ENCODE measurements at regions not wholly inside any gene's neighbourhood (a gene's known extent, or its start where the extent isn't known, plus 50 kb on each side); places are given as distances from the start of the nearest gene placed in this dataset.

DNA sequence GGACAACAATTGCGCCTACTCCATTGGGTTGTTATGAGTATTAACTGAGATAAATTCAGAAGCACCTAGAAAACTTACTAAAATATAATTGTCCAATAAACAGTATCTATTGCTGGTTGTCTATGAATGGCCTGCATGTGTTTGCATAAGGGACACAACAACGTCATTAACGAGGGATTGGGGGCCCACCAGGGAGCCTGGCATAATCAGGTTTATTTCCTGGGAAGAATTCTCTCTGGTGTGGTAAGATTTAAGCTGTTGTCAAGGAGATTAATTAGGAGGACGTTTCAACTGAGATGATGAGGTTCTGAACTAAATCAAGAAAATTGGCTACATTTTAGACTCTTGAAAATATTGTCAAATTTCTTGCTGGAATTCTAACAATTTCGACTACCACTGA lies 176.1 kb upstream of the CDIN1 start:
- TF ChIP-seq, protein P1, sequence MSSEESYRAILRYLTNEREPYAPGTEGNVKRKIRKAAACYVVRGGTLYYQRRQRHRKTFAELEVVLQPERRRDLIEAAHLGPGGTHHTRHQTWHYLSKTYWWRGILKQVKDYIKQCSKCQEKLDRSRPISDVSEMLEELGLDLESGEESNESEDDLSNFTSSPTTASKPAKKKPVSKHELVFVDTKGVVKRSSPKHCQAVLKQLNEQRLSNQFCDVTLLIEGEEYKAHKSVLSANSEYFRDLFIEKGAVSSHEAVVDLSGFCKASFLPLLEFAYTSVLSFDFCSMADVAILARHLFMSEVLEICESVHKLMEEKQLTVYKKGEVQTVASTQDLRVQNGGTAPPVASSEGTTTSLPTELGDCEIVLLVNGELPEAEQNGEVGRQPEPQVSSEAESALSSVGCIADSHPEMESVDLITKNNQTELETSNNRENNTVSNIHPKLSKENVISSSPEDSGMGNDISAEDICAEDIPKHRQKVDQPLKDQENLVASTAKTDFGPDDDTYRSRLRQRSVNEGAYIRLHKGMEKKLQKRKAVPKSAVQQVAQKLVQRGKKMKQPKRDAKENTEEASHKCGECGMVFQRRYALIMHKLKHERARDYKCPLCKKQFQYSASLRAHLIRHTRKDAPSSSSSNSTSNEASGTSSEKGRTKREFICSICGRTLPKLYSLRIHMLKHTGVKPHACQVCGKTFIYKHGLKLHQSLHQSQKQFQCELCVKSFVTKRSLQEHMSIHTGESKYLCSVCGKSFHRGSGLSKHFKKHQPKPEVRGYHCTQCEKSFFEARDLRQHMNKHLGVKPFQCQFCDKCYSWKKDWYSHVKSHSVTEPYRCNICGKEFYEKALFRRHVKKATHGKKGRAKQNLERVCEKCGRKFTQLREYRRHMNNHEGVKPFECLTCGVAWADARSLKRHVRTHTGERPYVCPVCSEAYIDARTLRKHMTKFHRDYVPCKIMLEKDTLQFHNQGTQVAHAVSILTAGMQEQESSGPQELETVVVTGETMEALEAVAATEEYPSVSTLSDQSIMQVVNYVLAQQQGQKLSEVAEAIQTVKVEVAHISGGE (tag by site-specific recombination; conservative IDR thresholded peaks at IDR 0.05; ENCODE audit: low read depth) = no peak
- no peak for TF ChIP-seq SP3 (tag by site-specific recombination; IDR thresholded peaks at IDR 0.05)
- TF ChIP-seq, protein P2, sequence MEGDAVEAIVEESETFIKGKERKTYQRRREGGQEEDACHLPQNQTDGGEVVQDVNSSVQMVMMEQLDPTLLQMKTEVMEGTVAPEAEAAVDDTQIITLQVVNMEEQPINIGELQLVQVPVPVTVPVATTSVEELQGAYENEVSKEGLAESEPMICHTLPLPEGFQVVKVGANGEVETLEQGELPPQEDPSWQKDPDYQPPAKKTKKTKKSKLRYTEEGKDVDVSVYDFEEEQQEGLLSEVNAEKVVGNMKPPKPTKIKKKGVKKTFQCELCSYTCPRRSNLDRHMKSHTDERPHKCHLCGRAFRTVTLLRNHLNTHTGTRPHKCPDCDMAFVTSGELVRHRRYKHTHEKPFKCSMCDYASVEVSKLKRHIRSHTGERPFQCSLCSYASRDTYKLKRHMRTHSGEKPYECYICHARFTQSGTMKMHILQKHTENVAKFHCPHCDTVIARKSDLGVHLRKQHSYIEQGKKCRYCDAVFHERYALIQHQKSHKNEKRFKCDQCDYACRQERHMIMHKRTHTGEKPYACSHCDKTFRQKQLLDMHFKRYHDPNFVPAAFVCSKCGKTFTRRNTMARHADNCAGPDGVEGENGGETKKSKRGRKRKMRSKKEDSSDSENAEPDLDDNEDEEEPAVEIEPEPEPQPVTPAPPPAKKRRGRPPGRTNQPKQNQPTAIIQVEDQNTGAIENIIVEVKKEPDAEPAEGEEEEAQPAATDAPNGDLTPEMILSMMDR (tag by site-specific recombination; IDR thresholded peaks at IDR 0.05) = no peak
- TF ChIP-seq, protein P3, sequence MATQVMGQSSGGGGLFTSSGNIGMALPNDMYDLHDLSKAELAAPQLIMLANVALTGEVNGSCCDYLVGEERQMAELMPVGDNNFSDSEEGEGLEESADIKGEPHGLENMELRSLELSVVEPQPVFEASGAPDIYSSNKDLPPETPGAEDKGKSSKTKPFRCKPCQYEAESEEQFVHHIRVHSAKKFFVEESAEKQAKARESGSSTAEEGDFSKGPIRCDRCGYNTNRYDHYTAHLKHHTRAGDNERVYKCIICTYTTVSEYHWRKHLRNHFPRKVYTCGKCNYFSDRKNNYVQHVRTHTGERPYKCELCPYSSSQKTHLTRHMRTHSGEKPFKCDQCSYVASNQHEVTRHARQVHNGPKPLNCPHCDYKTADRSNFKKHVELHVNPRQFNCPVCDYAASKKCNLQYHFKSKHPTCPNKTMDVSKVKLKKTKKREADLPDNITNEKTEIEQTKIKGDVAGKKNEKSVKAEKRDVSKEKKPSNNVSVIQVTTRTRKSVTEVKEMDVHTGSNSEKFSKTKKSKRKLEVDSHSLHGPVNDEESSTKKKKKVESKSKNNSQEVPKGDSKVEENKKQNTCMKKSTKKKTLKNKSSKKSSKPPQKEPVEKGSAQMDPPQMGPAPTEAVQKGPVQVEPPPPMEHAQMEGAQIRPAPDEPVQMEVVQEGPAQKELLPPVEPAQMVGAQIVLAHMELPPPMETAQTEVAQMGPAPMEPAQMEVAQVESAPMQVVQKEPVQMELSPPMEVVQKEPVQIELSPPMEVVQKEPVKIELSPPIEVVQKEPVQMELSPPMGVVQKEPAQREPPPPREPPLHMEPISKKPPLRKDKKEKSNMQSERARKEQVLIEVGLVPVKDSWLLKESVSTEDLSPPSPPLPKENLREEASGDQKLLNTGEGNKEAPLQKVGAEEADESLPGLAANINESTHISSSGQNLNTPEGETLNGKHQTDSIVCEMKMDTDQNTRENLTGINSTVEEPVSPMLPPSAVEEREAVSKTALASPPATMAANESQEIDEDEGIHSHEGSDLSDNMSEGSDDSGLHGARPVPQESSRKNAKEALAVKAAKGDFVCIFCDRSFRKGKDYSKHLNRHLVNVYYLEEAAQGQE (tag by site-specific recombination; IDR thresholded peaks at IDR 0.05) = no peak
- no peak for TF ChIP-seq TRIM28 (IDR thresholded peaks at IDR 0.05; ENCODE audit: borderline replicate concordance, low read length)
- TF ChIP-seq, protein P4, sequence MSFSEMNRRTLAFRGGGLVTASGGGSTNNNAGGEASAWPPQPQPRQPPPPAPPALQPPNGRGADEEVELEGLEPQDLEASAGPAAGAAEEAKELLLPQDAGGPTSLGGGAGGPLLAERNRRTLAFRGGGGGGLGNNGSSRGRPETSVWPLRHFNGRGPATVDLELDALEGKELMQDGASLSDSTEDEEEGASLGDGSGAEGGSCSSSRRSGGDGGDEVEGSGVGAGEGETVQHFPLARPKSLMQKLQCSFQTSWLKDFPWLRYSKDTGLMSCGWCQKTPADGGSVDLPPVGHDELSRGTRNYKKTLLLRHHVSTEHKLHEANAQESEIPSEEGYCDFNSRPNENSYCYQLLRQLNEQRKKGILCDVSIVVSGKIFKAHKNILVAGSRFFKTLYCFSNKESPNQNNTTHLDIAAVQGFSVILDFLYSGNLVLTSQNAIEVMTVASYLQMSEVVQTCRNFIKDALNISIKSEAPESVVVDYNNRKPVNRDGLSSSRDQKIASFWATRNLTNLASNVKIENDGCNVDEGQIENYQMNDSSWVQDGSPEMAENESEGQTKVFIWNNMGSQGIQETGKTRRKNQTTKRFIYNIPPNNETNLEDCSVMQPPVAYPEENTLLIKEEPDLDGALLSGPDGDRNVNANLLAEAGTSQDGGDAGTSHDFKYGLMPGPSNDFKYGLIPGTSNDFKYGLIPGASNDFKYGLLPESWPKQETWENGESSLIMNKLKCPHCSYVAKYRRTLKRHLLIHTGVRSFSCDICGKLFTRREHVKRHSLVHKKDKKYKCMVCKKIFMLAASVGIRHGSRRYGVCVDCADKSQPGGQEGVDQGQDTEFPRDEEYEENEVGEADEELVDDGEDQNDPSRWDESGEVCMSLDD (tag by site-specific recombination; IDR thresholded peaks at IDR 0.05) = no peak

All from HEK293 (cell line).